Fibroblast of the aortic adventitia (primary cell): ENCODE measurements at regions not wholly inside any gene's neighbourhood (a gene's known extent, or its start where the extent isn't known, plus 50 kb on each side); places are given as distances from the start of the nearest gene placed in this dataset.

Source experiments
- DNase-seq: peaks from one replicate; pipeline ENCODE4 v3.0.0-alpha.2; 2010; ENCODE audit warnings: low read depth
- H3K4me3 ChIP-seq: 2 replicates; pipeline ENCODE4 v1.5.1; 2011; ENCODE audit warnings: low read depth, mild to moderate bottlenecking, control low read depth, low read length, moderate library complexity
- CTCF ChIP-seq: IDR thresholded peaks from 2 replicates; pipeline ENCODE4 v1.5.1; 2011; ENCODE audit warnings: mild to moderate bottlenecking, low read length, control low read depth, inconsistent platforms; ENCODE audit not compliant: insufficient read depth

GRCh38 chr9:104429031-104429546 lies 75.0 kb upstream of the OR13F1 start:
- DNase-seq, result no peak
- no peak overlapping the region for H3K4me3 ChIP-seq
- no peak for TF ChIP-seq CTCF

- TF ChIP-seq CTCF, result no peak
- no peak overlapping the region for H3K4me3 ChIP-seq
- no peak for DNase-seq
Measured at GRCh38 chr9:104435059-104435458, 69.0 kb upstream of the OR13F1 start.

GRCh38 chr9:104448036-104448435 lies 56.0 kb upstream of the OR13F1 start:
- no peak for TF ChIP-seq CTCF
- DNase-seq, result no peak

More at GRCh38 chr9:104448036-104448435, 56.0 kb upstream of the OR13F1 start:
- no peak overlapping the region for H3K4me3 ChIP-seq
